ENCODE measurements at regions not wholly inside any gene's neighbourhood (a gene's known extent, or its start where the extent isn't known, plus 50 kb on each side); places are given as distances from the start of the nearest gene placed in this dataset.

GRCh38 chr11:98007072-98007471, 1013.7 kb upstream of the CNTN5 start:
- H2AK5ac ChIP-seq (ENCODE audit: insufficient read length, low read length): no peak overlapping the region
- no peak overlapping the region for H3K4me2 ChIP-seq (ENCODE audit: insufficient read depth, insufficient read length, low read length)
- H3K27ac ChIP-seq (ENCODE audit: insufficient read length, low read depth, low read length): no peak overlapping the region
- no peaks in the 10 kb centered on the region for H3K79me1 ChIP-seq (ENCODE audit: insufficient read depth, low read depth, low read length, poor library complexity, severe bottlenecking)
- no peaks in the 10 kb centered on the region for H3K27me3 Mint-ChIP-seq (ENCODE audit: low read depth)
- DNase-seq: no peak
- no peak overlapping the region for H3K4me3 Mint-ChIP-seq
- no peaks in the 10 kb centered on the region for H3K23me2 ChIP-seq (ENCODE audit: insufficient read length, low read depth, low read length, poor library complexity, severe bottlenecking)
- H3K4me1 Mint-ChIP-seq: peaks cover 4% of the 10 kb centered on the region in 2 experiments; a peak in 1 of 4 replicates
- no peak overlapping the region for H3K18ac ChIP-seq (ENCODE audit: insufficient read length, low read depth, low read length)
- H2BK5ac ChIP-seq (ENCODE audit: insufficient read length, low read length): no peak overlapping the region
- WGBS (ENCODE audit: extremely low coverage, insufficient read length, low lambda C conversion rate): no CpG with 5 or more reads among the region's 2 CpGs
- no peak overlapping the region for H2BK20ac ChIP-seq (ENCODE audit: low read depth, low read length, poor library complexity, severe bottlenecking)
- no peak overlapping the region for H3K56ac ChIP-seq (ENCODE audit: insufficient read length, low read depth, low read length)
- H3K36me3 Mint-ChIP-seq (ENCODE audit: insufficient read depth in 1 of 3, low read depth in 3 of 3): peaks cover 2 to 8% (median 5%) of the 10 kb centered on the region in 3 experiments; a peak in 5 of 7 replicates
- no peak overlapping the region for H3K23ac ChIP-seq (ENCODE audit: insufficient read length, low read depth, low read length)
- TF ChIP-seq CTCF (conservative IDR thresholded peaks at IDR 0.05): no peak
- H3K4ac ChIP-seq (ENCODE audit: low read depth, low read length): no peak overlapping the region
- no peak overlapping the region for H2AFZ ChIP-seq (ENCODE audit: low read length)
- no peaks in the 10 kb centered on the region for H3K27me3 ChIP-seq (ENCODE audit: insufficient read depth, low read length)
- no peak overlapping the region for H3K9ac ChIP-seq (ENCODE audit: extremely low read depth, insufficient read length, low read length)
- no peak overlapping the region for H4K8ac ChIP-seq (replicated peaks; ENCODE audit: insufficient read length, low read depth, low read length)
- no peak overlapping the region for H2BK12ac ChIP-seq (ENCODE audit: insufficient read length, low read depth, low read length)
- no peak overlapping the region for H3T11ph ChIP-seq (ENCODE audit: low read length)
- H3K14ac ChIP-seq (ENCODE audit: insufficient read depth, low read length): no peak overlapping the region
- H3K4me1 ChIP-seq (ENCODE audit: insufficient read depth, low read length): no peaks in the 10 kb centered on the region; the same call in 1 of the 2 replicates
- no peaks in the 10 kb centered on the region for H4K20me1 ChIP-seq (ENCODE audit: control insufficient read depth, insufficient read depth, insufficient read length)
- no peak overlapping the region for H2BK15ac ChIP-seq (ENCODE audit: low read depth, low read length)
- no peak overlapping the region for H4K5ac ChIP-seq (ENCODE audit: insufficient read length, low read depth, low read length)
- no peak overlapping the region for H2BK120ac ChIP-seq (ENCODE audit: low read depth, low read length, poor library complexity, severe bottlenecking)
- H3K9me3 ChIP-seq (ENCODE audit: control insufficient read depth, low read depth, low read length): no peaks in the 10 kb centered on the region
- no peaks in the 10 kb centered on the region for H3K79me2 ChIP-seq (ENCODE audit: insufficient read depth, low read length)
- no peak overlapping the region for H4K91ac ChIP-seq (ENCODE audit: insufficient read length, low read depth, low read length)
- peaks cover 4 to 7% of the 10 kb centered on the region in 2 experiments; a peak in 3 of 5 replicates for H3K9me3 Mint-ChIP-seq
- no peak overlapping the region for H3K27ac Mint-ChIP-seq
